ENCODE measurements at regions not wholly inside any gene's neighbourhood (a gene's known extent, or its start where the extent isn't known, plus 50 kb on each side); places are given as distances from the start of the nearest gene placed in this dataset.

- Histone ChIP-seq H4K20me1 (ENCODE audit: insufficient read depth, low read length) (no peaks in the 10 kb centered on the region), H3K36me3 (replicated peaks in 1 of 2; ENCODE audit: control insufficient read depth in 1 of 2, insufficient read depth in 2 of 2, low read length in 2 of 2) (no peaks in the 10 kb centered on the region), H3K27ac (ENCODE audit: low read depth in 1 of 2, low read length in 2 of 2) (no peak overlapping the region), H3K4me3 (replicated peaks in 1 of 3; ENCODE audit: low read depth in 2 of 3, low read length in 3 of 3) (no peak overlapping the region), H3K27me3 (ENCODE audit: control insufficient read depth in 2 of 2, insufficient read depth in 2 of 2, low read length in 2 of 2) (no peaks in the 10 kb centered on the region), H2AFZ (ENCODE audit: insufficient read depth, low read depth, low read length, poor library complexity, severe bottlenecking) (no peak overlapping the region), H3K9ac (ENCODE audit: insufficient read depth, low read length, poor library complexity, severe bottlenecking) (no peak overlapping the region), H3K4me2 (replicated peaks; ENCODE audit: extremely low read depth, low read length, poor library complexity, severe bottlenecking) (no peak overlapping the region), H3K4me1 (ENCODE audit: control insufficient read depth in 1 of 2, insufficient read depth in 2 of 2, low read length in 2 of 2) (no peaks in the 10 kb centered on the region), H3K9me3 (replicated peaks in 1 of 2; ENCODE audit: control insufficient read depth in 1 of 2, insufficient read depth in 1 of 2, low read length in 2 of 2) (no peaks in the 10 kb centered on the region), H3K79me2 (ENCODE audit: insufficient read depth, low read length) (no peaks in the 10 kb centered on the region)
- WGBS (ENCODE audit: insufficient coverage), result 93% methylated on average over 5 of the region's 8 CpGs
- TF ChIP-seq CTCF (IDR thresholded peaks at IDR 0.05), result no peak
- no peak for DNase-seq
- Mint-ChIP-seq H3K4me1 (no peaks in the 10 kb centered on the region), H3K9me3 (no peaks in the 10 kb centered on the region), H3K36me3 (no peaks in the 10 kb centered on the region), H3K27me3 (ENCODE audit: low read depth in 3 of 3) (no peaks in the 10 kb centered on the region), H3K27ac (no peak overlapping the region), H3K4me3 (no peak overlapping the region)
- intact Hi-C loops (cut with micrococcal nuclease), result no loop called here
These were observed 276.4 kb downstream of the HRH4 start for GRCh38 chr18:24736662-24737330.

GRCh38 chr18:24740829-24741228 lies 280.4 kb downstream of the HRH4 start:
- intact Hi-C loops (cut with micrococcal nuclease), result no loop called here
- H4K20me1 ChIP-seq (ENCODE audit: insufficient read depth, low read length), result no peaks in the 10 kb centered on the region
- no peak for TF ChIP-seq CTCF (IDR thresholded peaks at IDR 0.05)
- no peak for DNase-seq
- no peaks in the 10 kb centered on the region for H3K9me3 ChIP-seq (replicated peaks in 1 of 2; ENCODE audit: control insufficient read depth in 1 of 2, insufficient read depth in 1 of 2, low read length in 2 of 2)
- no peaks in the 10 kb centered on the region for H3K27me3 Mint-ChIP-seq (ENCODE audit: low read depth in 3 of 3)
- H3K9me3 Mint-ChIP-seq, result no peaks in the 10 kb centered on the region
- H3K27ac ChIP-seq (ENCODE audit: low read depth in 1 of 2, low read length in 2 of 2), result no peak overlapping the region
- H3K27me3 ChIP-seq (ENCODE audit: control insufficient read depth in 2 of 2, insufficient read depth in 2 of 2, low read length in 2 of 2), result no peaks in the 10 kb centered on the region
- no peak overlapping the region for H3K9ac ChIP-seq (ENCODE audit: insufficient read depth, low read length, poor library complexity, severe bottlenecking)
- H3K79me2 ChIP-seq (ENCODE audit: insufficient read depth, low read length), result no peaks in the 10 kb centered on the region
- no peak overlapping the region for H3K27ac Mint-ChIP-seq
- no peak overlapping the region for H3K4me2 ChIP-seq (replicated peaks; ENCODE audit: extremely low read depth, low read length, poor library complexity, severe bottlenecking)
- no peaks in the 10 kb centered on the region for H3K4me1 Mint-ChIP-seq
- no CpG with 5 or more reads among the region's 2 CpGs for whole genome bisulfite sequencing (ENCODE audit: insufficient coverage)
- H3K4me3 Mint-ChIP-seq, result no peak overlapping the region
- H3K4me3 ChIP-seq (replicated peaks in 1 of 3; ENCODE audit: low read depth in 2 of 3, low read length in 3 of 3), result no peak overlapping the region
- no peaks in the 10 kb centered on the region for H3K36me3 ChIP-seq (replicated peaks in 1 of 2; ENCODE audit: control insufficient read depth in 1 of 2, insufficient read depth in 2 of 2, low read length in 2 of 2)
- H3K36me3 Mint-ChIP-seq, result no peaks in the 10 kb centered on the region
- no peak overlapping the region for H2AFZ ChIP-seq (ENCODE audit: insufficient read depth, low read depth, low read length, poor library complexity, severe bottlenecking)
- H3K4me1 ChIP-seq (ENCODE audit: control insufficient read depth in 1 of 2, insufficient read depth in 2 of 2, low read length in 2 of 2), result no peaks in the 10 kb centered on the region

All from CD14-positive monocyte (primary cell).